Lower leg skin (tissue), 4 donors: ENCODE measurements at regions not wholly inside any gene's neighbourhood (a gene's known extent, or its start where the extent isn't known, plus 50 kb on each side); places are given as distances from the start of the nearest gene placed in this dataset.

ENCODE experiments used
- DNase-seq, 2 donors: peaks; one replicate each; pipeline ENCODE4 v3.0.0-alpha.2; 2019; ENCODE audit warnings: low spot score in 2 of 2
- H3K4me3 ChIP-seq: fragments of 200-600 bp; sonication (generic); 2 replicates; pipeline ENCODE4 v1.5.1; 2017; ENCODE audit warnings: mild to moderate bottlenecking, low read depth; ENCODE audit not compliant: poor library complexity, severe bottlenecking
- CTCF ChIP-seq, 3 donors: fragments of 450-650 bp; IDR thresholded peaks; one replicate each; pipeline ENCODE4 v1.5.1; 2016; ENCODE audit warnings: antibody characterized with exemption in 3 of 3, mild to moderate bottlenecking in 3 of 3, moderate library complexity in 2 of 3
- POLR2A ChIP-seq, 2 donors: fragments of 450-650 bp; IDR thresholded peaks; one replicate each; pipeline ENCODE4 v1.6.1; 2016 to 2017; ENCODE audit warnings: antibody characterized with exemption in 2 of 2, mild to moderate bottlenecking in 1 of 2, moderate library complexity in 1 of 2
- WGBS, 2 donors: methylation state at CpG; one replicate each; pipeline ENCODE4 v1.1.5; 2018; 5-methylcytosine and 5-hydroxymethylcytosine counted together
- intact Hi-C: fragments of 100-400 bp; cut with DNase I; formaldehyde crosslinking; loops from one replicate; pipeline ENCODE4 v1.15.0; 2023; ENCODE audit warnings: low total_unique reads

DNA sequence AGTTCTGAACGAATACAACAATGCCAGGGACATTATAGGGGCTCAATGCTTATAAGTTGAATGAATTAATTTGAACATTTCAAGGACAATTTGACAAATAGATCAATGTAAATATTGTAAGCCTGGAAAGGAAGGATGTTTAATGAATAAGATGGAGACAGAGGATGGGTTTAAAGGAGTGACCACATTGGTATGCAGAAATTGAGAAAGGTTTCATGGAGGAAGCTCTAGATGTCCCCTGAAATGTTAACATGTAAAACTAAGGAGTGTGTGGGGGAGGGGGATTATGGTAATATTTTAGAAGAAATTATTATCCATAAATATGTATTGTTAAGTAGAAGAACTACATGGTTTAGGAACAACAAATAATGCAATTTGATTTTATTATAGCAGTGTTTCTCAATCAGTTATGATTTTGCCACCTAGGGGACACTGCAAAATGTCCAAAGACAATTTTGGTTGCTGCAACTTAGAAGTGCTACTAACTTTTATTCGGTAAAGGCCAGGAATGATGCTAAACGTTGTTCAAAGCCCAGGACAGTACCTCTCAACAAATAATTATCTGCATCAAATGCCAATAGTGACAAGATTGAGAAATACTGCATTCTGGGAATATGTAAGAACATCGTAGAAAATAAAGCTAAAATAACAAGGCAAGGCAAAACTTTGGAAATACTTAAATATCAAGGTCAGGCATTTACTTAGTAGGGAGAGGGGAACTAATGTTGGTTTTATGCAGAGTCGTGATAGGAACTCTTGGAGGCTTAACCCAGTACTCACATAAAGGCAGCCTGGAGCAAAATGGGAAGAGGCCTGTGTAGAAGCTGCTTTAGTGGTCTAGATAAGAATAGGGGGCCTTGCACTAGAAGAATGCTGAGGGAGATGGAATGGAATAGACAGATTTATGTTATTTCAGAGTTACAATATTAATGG lies 686.9 kb upstream of the CITED2 start:
- TF ChIP-seq CTCF (IDR thresholded peaks at IDR 0.05) (no peak), POLR2A (IDR thresholded peaks at IDR 0.05) (no peak)
- 65 to 71% methylated on average over 5 of the region's 5 CpGs for WGBS, 2 donors
- no peak overlapping the region for H3K4me3 ChIP-seq
- no peak for DNase-seq
- intact Hi-C loops, result no loop called here

DNA sequence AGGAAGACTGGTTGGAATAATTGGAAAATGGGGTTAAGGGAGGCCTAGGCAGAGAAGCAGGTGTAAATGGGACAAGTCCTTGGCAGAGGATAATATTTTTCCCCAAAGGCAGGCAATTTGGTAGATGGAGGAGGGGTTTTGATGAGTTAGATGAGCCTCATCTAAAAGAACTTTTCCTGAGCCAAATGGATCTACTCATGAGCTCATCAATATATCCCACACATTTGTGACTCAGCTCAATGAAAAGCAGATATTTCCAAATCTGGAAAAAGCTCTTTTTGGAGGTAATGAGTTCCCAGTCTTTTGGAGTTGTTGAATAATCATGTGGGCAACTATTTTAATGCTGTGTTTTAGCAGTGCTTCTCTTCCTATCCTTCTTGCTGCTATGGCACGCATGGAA lies 685.5 kb upstream of the CITED2 start:
- no peak for DNase-seq
- H3K4me3 ChIP-seq, result no peak overlapping the region
- intact Hi-C loops, result no loop called here
- TF ChIP-seq POLR2A (IDR thresholded peaks at IDR 0.05), result no peak
- no peak for TF ChIP-seq CTCF (IDR thresholded peaks at IDR 0.05)
- 95 to 97% methylated on average over 1 of the region's 1 CpG for WGBS, 2 donors

DNA sequence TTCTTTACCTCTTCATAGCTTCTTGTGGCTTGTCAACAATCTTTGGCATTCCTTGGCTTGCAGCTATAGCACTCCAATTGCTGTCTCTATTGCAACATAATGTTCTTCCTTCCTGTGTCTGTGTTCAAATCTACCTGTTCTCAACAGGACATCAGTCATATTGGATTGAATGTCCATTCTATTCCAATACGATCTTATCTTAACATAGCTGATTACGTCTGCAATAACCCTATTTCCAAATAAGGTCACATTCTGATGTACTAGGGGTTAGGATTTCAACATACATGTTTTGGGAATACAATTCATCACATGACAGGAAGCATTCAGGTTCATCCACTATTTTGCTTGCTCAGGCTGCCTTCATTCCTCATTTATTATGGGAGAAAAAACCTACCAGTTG lies 684.4 kb upstream of the CITED2 start:
- intact Hi-C loops, result no loop called here
- DNase-seq, result no peak
- TF ChIP-seq POLR2A (IDR thresholded peaks at IDR 0.05) (no peak), CTCF (IDR thresholded peaks at IDR 0.05) (no peak)
- WGBS, 2 donors, result 87 to 92% methylated on average over 2 of the region's 2 CpGs
- no peak overlapping the region for H3K4me3 ChIP-seq

- TF ChIP-seq CTCF (IDR thresholded peaks at IDR 0.05) (no peak), POLR2A (IDR thresholded peaks at IDR 0.05) (no peak)
- no peak for DNase-seq
Measured at GRCh38 chr6:140052736-140053729, 678.6 kb upstream of the CITED2 start.

DNA sequence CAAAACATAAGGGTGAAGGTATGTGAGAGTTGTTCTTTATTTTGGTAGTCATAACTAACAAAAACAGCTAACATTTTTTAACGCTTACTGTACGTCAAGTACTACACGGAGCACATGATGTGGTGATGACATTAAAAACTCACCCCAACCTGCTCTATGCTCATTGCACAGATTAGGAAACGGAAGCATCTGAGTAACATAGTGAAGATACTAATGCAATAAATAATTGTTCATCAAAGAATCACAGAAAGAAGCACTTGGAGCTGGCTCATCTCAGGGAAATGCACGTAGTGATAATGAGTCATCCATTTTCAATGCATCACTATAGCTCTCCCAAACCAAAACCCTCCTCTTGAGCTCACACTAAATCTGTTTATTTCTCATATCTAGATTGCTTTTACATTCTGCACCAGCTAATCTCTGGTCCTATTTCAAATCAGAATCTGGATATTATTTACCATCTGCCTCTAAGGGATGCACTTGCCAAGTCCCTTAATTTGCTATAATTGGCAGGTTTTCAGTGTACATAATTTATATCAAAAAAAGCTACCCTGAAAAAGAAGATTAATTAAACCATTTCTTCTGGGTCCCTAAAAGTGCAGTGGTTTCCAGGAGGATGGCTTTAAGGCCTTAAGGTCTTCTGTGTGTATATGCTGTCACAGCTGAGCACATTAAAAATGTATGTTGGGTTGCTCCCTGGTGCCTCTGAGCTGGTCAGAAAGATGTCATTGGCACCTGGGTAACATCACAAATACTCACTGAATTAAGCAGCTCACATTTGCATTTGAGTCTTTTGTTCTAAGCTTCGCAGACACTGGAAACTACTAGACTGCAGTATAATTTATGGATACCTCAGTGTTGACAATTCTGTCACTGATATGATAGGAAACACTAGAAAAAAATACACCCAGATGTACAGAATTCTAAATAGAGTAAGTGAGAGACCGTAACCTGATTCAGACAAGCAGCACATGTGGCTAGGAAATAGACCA lies 677.4 kb upstream of the CITED2 start:
- 64 to 83% methylated on average over 7 of the region's 7 CpGs for WGBS, 2 donors
- intact Hi-C loops, result no loop called here
- no peak for DNase-seq
- TF ChIP-seq POLR2A (IDR thresholded peaks at IDR 0.05), result no peak
- H3K4me3 ChIP-seq, result no peak overlapping the region

More at GRCh38 chr6:140052736-140053729, 678.6 kb upstream of the CITED2 start:
- intact Hi-C loops, result no loop called here
- H3K4me3 ChIP-seq, result no peak overlapping the region
- WGBS, 2 donors, result 84 to 85% methylated on average over 6 of the region's 6 CpGs
